ENCODE measurements at regions not wholly inside any gene's neighbourhood (a gene's known extent, or its start where the extent isn't known, plus 50 kb on each side); places are given as distances from the start of the nearest gene placed in this dataset.

DNA sequence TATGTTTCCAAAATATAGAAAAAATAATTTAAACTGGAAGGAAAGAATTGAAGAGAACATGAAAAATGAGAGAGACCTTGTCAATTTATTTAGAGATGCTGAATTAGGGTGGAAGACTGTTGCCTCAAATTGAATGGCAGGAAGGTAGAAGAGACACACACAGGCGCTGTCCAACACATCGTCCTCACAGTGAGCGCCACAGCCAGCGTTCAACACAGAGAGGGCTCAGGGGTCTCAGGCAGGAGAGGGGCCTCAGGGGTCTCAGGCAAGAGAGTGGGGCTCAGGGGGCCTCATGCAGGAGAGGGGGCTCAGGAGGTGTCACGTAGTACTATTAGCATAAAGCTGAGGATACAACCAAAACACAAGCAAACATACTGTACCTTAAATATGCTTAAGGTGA lies 65.7 kb downstream of the TMEM18 start:
- no peak for DNase-seq

- no peak for DNase-seq
Measured at GRCh38 chr2:610491-610890, 66.7 kb downstream of the TMEM18 start.

DNA sequence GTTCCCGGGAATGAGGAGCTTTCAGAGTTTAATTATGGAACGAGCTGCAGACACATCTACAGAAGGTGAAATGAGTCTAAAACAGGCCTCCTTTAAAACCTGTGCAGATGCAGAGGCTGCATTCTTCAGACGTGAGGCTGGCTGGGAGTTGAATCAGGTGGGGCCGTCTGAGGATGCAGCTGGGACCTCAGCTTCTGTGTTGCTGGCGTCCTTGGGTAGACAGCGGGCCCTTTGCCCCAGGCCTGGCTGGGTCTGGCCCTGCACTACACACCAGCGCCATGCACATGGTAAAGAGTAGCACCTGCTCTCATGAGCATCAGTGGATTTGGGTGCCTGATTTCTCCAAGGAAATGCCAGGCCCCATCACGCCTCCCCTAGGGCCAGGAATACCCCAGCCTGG lies 67.3 kb downstream of the TMEM18 start:
- no peak for DNase-seq

- DNase-seq: no peak
Measured at GRCh38 chr2:609449-609848, 67.8 kb downstream of the TMEM18 start.

DNA sequence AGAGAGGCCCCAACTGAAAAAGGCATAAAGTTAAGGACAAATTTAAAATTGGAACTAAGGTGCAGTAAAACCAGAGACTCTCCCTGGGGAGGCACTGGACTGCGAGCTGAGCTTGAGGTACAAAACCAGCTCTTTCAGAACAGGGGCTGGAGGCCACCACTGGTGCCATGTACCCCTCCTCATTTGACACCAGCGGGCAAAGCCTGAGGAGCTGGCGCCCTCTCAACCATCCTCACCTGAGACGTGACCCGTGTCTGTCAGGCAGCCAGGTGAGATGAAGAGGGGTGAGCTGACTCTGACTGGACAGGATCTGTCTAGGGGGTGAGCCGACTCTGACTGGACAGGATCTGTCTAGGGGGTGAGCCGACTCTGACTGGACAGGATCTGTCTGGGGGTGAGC lies 68.5 kb downstream of the TMEM18 start:
- no peak for DNase-seq

- no peak for DNase-seq
Measured at GRCh38 chr2:608297-608696, 68.9 kb downstream of the TMEM18 start.

DNA sequence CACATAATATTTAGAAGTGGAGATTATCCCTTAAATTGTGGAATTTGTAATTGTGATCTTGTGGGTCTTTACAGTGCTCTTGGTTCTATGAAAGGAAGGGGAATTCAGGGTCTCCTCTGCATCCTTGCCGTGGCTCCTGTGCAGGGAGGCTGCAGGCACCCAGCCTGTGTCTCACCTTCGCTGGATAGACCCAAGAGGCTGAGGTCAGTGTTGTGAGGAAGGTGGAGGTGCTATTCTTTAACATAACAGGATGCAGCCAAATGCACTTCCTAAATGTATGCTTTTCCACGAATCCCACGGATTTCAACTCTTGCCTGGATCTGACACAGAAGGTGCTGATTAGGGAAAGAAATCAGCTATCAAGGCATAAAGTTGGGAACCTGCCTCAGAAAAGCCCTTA lies 69.5 kb downstream of the TMEM18 start:
- no peak for DNase-seq

- DNase-seq: no peak
Measured at GRCh38 chr2:607172-607571, 70.0 kb downstream of the TMEM18 start.

- DNase-seq: no peak
Measured at GRCh38 chr2:605674-606608, 71.3 kb downstream of the TMEM18 start.

GRCh38 chr2:604854-605524 lies 72.2 kb downstream of the TMEM18 start:
- no peak for DNase-seq

DNA sequence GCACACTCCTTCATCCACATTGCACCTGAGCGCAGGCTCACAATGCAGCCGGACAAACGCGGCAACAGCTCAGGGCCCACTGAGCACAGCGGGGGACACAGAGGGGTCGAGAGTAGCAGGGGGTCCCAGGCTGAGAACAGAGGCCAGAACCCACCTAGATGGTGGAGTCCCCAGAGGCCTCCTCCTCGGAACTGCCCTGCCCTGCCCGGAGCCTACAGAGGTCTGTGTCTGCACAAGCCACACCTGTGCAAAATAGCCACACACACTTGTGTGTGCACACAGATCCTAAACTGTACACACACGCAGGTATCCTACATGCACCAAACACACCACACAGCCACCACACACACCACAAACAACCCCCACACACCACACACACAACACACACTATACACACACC lies 72.8 kb downstream of the TMEM18 start:
- DNase-seq: no peak

DNA sequence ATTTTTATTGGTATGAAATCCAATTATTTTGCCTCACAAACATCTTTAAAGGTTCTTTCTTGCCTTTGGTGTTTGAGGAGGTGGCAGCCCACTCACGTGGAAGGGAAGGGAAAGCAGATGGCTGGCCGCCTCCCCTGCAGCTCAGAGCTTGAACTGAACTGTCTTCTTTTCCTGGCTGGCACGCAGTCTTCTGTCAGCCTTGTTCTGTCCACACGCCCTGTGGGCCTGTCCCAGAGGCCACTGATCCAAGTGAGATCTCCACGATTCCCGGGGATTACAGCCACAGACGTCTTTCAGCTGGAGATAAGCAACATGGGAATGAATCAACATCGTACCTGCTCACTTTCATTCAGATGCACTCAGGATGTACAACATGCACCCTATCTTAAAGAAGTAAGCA lies 73.3 kb downstream of the TMEM18 start:
- no peak for DNase-seq

DNA sequence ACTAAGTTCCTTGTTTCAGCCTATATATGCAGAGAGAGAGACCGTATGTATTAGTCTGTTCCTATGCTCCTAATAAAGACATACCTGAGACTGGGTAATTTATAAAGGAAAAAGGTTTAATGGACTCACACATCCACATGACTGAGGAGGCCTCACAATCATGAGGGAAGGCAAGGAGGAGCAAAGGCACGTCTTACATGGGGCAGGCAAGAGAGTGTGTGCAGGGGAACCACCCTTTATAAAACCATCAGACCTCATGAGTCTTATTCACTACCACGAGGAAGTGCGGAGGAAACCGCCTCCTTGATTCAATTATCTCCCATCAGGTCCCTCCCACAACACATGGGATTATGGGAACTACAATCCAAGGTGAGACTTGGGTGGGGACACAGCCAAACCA lies 73.8 kb downstream of the TMEM18 start:
- DNase-seq: no peak

DNA sequence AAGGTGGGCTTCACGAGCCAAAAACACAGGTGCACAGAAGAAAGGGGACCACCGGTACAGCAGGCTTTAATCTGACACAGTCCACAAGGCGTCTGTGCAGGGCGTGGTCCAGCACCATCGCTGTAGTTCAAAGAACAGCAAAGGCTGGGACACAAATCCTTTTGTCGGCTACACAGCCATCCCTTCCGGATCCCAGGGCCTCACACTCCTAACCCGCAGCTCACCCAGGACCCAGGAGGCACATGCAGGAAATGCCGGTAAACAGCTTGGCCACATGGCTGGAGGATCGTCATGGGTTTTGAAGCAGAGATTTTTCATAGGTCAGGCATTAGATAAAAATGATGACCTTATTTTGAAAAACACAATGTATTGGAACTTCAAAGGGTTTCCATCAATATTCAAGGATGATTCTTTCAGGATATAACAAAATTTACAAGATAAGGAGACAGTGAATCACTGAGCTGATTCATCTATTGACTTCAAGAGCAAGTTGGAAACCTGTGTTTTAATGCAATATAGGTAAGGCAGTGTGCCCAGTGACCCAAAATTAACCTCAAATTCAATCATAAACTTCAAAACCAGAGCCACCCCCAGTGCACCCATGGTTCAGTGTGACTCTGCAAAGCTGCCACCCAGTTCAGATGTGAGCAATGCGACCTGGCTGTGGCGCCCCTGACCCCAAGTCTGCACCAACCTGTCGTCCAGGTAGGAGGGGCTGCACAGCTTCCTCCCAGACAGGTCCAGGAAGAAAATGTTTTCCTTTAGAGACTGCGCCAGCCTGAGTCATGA lies 74.4 kb downstream of the TMEM18 start:
- DNase-seq: no peak

- DNase-seq: no peak
Measured at GRCh38 chr2:601806-602455, 75.3 kb downstream of the TMEM18 start.

- no peak for DNase-seq
Measured at GRCh38 chr2:601387-601698, 75.9 kb downstream of the TMEM18 start.

GRCh38 chr2:600542-601386 lies 76.4 kb downstream of the TMEM18 start:
- no peak for DNase-seq

DNA sequence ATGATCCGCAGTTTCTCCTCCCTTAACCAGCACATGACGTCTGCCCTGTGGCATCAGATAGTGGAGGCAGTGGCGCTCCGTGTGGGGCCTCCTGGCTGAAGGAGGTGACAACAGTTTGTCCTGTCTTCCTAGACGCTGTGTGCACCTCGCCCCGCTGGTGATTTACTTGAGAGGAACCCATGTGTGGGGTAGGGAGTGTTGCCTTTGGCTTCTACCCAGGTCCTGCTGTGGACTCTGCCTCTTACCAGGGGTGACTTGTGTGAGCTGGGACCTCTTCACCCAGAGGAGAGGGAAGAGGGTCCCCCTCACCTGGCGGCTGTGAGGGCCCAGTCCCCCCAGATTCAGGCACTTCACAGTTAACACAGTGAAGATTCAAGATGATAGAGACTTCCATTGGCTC lies 77.6 kb downstream of the TMEM18 start:
- no peak for DNase-seq

DNA sequence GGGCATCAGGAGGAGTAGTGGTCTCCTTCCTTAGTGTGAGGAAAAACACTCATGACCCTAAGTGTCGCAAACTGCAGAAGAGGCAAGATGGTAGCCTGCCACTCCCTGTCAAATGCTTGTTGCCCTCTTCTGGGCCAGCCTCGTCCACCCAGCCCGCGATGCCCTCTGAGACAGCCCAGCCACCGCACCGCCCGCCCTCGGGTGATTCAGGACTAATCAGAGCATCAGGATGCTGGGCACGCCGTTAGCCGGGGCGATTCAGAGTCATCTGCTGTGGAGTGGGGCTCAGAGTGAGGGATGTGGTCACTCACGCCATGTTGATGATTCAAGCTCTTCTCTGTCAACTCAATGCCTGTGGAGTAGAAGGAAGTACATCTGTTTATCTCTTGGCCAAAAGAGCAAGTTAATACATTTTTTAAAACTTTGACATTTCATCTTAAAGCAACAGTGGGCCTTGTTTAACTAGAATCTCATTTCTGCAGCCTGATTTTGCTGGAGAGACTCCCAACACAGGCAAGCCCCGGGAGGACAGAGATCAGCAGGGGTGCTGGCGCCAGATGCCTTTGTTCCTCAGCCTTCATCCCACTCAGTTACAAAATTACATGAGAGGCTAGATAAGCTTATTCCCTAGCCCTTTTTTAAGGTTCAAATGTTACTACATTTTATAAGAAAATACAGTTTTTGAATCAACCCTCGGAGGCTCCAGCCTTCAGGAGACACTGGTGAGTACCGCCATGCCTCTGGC lies 79.0 kb downstream of the TMEM18 start:
- DNase-seq: no peak

DNA sequence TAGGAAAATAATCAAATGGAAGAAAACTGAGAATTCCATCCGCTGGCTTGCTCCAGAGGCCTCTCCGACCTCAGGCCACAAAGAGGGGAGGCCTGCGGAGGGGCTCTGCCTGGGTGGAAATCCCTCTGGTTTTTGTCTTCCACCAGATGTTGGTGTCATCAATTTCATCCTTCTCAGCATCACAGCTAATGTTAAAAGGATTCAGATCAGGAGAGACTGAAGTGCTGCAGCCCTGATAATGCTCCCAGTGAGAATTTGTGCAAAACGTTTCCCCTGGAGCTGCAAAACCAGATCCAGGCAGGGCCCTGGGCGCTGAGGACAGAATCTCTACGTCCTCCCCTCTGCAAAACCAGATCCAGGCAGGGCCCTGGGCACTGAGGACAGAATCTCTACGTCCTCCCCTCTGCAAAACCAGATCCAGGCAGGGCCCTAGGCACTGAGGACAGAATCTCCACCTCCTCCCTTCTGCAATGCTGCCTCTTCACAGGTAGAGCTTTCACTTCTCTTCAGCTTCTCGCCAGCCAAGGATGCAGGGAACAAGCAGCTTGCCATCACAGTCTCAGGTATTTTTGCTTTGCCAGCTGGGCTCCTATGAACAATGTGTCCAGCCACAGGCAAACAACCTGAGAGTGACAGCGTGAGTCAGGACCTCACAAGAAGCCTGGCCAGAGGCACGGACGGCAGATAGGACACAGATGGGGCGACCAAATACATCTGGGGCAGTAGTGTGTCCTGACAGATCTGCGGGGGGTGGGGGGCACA lies 81.2 kb downstream of the TMEM18 start:
- DNase-seq: no peak
